ENCODE measurements at regions not wholly inside any gene's neighbourhood (a gene's known extent, or its start where the extent isn't known, plus 50 kb on each side); places are given as distances from the start of the nearest gene placed in this dataset.

- Histone ChIP-seq H3K4me3 (ENCODE audit: extremely low read depth in 1 of 4, insufficient read depth in 2 of 4, low read depth in 3 of 4, low read length in 4 of 4) (no peak overlapping the region), H3K23me2 (ENCODE audit: low read depth, low read length) (no peaks in the 10 kb centered on the region), H4K5ac (ENCODE audit: insufficient read length, low read depth, low read length) (no peak overlapping the region), H3K4me2 (ENCODE audit: insufficient read depth in 1 of 2, low read depth in 2 of 2, low read length in 2 of 2) (no peak overlapping the region), H2BK5ac (ENCODE audit: low read depth, low read length) (no peak overlapping the region), H3K18ac (ENCODE audit: extremely low read depth, low read length) (no peak overlapping the region), H2BK20ac (ENCODE audit: low read length) (no peak overlapping the region), H4K91ac (replicated peaks; ENCODE audit: insufficient read length, low read length) (no peak overlapping the region), H3K79me1 (ENCODE audit: low read depth, low read length) (no peaks in the 10 kb centered on the region), H3K4ac (replicated peaks; ENCODE audit: insufficient read length, low read depth, low read length) (no peak overlapping the region), H2AFZ (ENCODE audit: low read length) (no peak overlapping the region), H3K56ac (replicated peaks; ENCODE audit: insufficient read length, low read depth, low read length) (no peak overlapping the region), H3K36me3 (ENCODE audit: control insufficient read depth in 2 of 4, insufficient read depth in 4 of 4, low read length in 3 of 4) (no peaks in the 10 kb centered on the region), H3K79me2 (ENCODE audit: control insufficient read depth in 1 of 2, insufficient read depth in 2 of 2, low read length in 2 of 2) (no peaks in the 10 kb centered on the region), H3K9me3 (ENCODE audit: insufficient read depth in 2 of 2, low read depth in 1 of 2, low read length in 1 of 2) (no peaks in the 10 kb centered on the region), H3K14ac (ENCODE audit: insufficient read length) (no peak overlapping the region), H3K23ac (ENCODE audit: insufficient read length) (no peak overlapping the region), H3K4me1 (replicated peaks in 1 of 4; ENCODE audit: control insufficient read depth in 3 of 4, insufficient read depth in 4 of 4, low read length in 3 of 4) (no peaks in the 10 kb centered on the region), H2BK120ac (replicated peaks; ENCODE audit: low read depth, low read length) (no peak overlapping the region), H4K8ac (ENCODE audit: extremely low read depth, insufficient read depth, low read length) (no peak overlapping the region), H3K9ac (replicated peaks in 1 of 4; ENCODE audit: extremely low read depth in 1 of 4, low read depth in 3 of 4, low read length in 3 of 4) (no peak overlapping the region), H2AK5ac (ENCODE audit: low read depth, low read length) (no peak overlapping the region), H3K27ac (ENCODE audit: low read depth, low read length) (no peak overlapping the region), H4K20me1 (replicated peaks in 1 of 2; ENCODE audit: control insufficient read depth in 1 of 2, insufficient read depth in 2 of 2, low read length in 2 of 2) (no peaks in the 10 kb centered on the region), H3K27me3 (replicated peaks in 1 of 4; ENCODE audit: control insufficient read depth in 3 of 4, extremely low read depth in 1 of 4, insufficient read depth in 3 of 4, low read length in 3 of 4) (no peaks in the 10 kb centered on the region), H2BK12ac (ENCODE audit: low read depth, low read length) (no peak overlapping the region), H2BK15ac (ENCODE audit: low read length) (no peak overlapping the region)
- no peak for DNase-seq (ENCODE audit: low read depth in 1 of 2, low spot score in 2 of 2)
- FAIRE-seq, result no peak
- 100% methylated on average over 1 of the region's 1 CpG; no CpG with 5 or more reads in 1 of the 2 experiments for WGBS, 2 experiments (ENCODE audit: extremely low coverage in 1 of 2, insufficient coverage in 1 of 2, insufficient read length in 1 of 2, insufficient replicate concordance in 2 of 2, low coverage in 1 of 2, low lambda C conversion rate in 2 of 2, missing lambda C conversion rate in 1 of 2)
- POLR2A ChIA-PET (ENCODE audit: partially characterized antibody), result no interaction called here
- CTCF ChIA-PET (ENCODE audit: partially characterized antibody), result interaction anchor here (0.5 to 1.6 kb wide), 3 partner anchors 10 to 688 kb away, joined by 3 to 6 read pairs (median 3); no protein-coding TSS in a partner anchor
- TF ChIP-seq NANOG (IDR thresholded peaks at IDR 0.05; ENCODE audit: insufficient read depth, low read depth, low read length, poor library complexity, severe bottlenecking), result no peak
These were observed 647.1 kb downstream of the NTRK3 start for GRCh38 chr15:87609474-87609873.
